ENCODE measurements at regions not wholly inside any gene's neighbourhood (a gene's known extent, or its start where the extent isn't known, plus 50 kb on each side); places are given as distances from the start of the nearest gene placed in this dataset.

DNA sequence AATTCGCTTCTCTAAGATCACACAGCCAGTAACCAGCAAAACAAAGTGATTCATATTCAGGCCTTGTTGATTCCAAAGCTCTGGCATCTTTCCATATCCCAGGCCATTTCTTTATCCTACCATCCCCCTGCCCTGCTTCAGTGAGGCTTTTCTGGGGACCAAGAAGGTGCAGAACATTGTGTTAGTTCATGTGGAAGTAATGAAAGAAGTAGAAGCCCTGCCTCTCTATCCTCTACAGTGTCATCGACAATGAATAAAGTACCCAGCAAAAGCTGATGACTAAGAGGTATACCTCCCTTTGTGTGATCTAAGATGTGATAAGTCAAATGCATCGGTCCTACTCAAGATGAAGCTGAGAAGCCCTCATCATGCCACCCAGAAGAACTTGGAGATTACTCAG lies 383.2 kb downstream of the BCL11A start:
- TF ChIP-seq, protein P1, sequence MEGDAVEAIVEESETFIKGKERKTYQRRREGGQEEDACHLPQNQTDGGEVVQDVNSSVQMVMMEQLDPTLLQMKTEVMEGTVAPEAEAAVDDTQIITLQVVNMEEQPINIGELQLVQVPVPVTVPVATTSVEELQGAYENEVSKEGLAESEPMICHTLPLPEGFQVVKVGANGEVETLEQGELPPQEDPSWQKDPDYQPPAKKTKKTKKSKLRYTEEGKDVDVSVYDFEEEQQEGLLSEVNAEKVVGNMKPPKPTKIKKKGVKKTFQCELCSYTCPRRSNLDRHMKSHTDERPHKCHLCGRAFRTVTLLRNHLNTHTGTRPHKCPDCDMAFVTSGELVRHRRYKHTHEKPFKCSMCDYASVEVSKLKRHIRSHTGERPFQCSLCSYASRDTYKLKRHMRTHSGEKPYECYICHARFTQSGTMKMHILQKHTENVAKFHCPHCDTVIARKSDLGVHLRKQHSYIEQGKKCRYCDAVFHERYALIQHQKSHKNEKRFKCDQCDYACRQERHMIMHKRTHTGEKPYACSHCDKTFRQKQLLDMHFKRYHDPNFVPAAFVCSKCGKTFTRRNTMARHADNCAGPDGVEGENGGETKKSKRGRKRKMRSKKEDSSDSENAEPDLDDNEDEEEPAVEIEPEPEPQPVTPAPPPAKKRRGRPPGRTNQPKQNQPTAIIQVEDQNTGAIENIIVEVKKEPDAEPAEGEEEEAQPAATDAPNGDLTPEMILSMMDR (IDR thresholded peaks at IDR 0.05; ENCODE audit: control insufficient read depth, extremely low read depth, insufficient read depth) = no peak
- no peak overlapping the region for H3K4me3 ChIP-seq (ENCODE audit: low read depth, low read length)
- no peak for DNase-seq (ENCODE audit: low read depth)

DNA sequence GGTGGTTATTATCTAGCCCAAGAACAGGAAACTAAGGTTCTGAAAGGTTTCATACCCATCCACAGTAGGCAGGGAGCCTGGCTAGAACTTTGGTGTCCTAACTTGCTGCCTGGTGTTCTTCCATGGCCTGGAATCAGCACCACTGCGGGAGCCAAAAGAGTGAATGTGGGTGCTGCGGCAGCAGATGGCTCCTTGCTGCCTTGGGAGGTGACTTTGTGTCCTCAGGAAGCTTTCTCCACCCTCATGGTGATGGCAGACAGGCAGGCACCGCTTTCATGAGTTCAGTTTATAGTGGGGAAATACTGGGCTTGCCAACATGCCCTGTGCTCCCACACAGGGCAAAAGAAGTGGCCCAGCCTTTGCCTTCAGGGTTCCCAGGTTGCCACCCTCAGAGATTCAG lies 385.2 kb downstream of the BCL11A start:
- TF ChIP-seq, protein P1 (IDR thresholded peaks at IDR 0.05; ENCODE audit: control insufficient read depth, extremely low read depth, insufficient read depth) = no peak
- H3K4me3 ChIP-seq (ENCODE audit: low read depth, low read length) = no peak overlapping the region
- DNase-seq (ENCODE audit: low read depth) = no peak

DNA sequence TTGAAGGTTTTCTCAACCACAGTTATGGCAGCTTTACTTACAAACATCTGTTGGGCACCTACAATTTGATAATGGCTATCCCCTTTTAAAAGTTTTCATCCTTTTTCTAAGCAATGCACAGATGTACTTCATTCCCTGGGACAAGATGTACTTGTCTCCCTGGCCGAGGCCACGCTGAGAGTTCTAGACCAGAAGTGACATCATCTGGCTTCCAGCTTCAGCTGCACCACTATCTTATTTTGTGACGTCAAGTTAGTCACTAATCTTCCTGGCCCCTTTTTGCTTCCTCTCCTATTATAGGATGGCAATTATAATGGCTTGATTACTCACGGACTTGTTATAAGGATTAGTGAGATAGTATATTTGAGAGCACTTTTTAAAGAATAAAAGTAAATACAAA lies 386.4 kb downstream of the BCL11A start:
- TF ChIP-seq, protein P1 (IDR thresholded peaks at IDR 0.05; ENCODE audit: control insufficient read depth, extremely low read depth, insufficient read depth) = no peak
- no peak for DNase-seq (ENCODE audit: low read depth)
- H3K4me3 ChIP-seq (ENCODE audit: low read depth, low read length) = no peak overlapping the region

DNA sequence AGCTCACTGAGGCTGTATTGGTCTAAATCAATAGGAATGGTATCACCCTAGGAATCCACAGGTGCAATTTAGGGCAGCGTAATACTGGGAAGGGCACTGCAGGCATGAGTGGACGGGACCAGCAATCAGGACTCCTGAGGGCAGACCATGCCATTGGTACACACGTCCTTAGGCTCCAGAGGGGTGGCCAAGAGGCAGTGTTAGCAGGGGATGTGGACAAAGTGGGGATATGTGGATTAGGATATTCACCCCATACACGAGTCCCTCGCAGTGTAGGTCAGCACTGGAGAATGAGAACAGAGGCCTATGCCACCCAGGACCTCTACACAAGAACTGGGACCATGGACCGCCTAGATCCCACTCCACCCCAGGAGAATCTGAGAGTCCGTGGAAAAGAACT lies 389.8 kb downstream of the BCL11A start:
- H3K4me3 ChIP-seq (ENCODE audit: low read depth, low read length) = no peak overlapping the region
- TF ChIP-seq, protein P1 (IDR thresholded peaks at IDR 0.05; ENCODE audit: control insufficient read depth, extremely low read depth, insufficient read depth) = no peak
- no peak for DNase-seq (ENCODE audit: low read depth)

DNA sequence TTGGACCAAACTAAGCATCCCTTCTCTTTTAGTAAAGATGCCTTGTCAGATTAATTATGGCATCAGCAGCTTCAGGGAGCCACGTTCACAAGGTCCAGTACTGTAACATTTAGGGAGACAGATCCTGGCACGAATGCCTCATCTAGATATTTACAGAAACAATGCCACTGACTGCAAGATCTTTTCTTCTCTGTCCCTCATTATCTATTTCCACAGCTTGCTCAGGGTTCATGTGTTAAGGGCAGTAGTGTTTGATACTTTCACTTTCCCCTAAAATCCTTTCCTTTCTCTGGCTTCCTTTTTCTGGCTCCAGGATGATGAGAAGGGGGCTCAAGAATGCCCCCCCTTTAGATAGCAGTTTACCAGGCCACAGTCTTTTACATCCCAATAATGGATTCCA lies 393.9 kb downstream of the BCL11A start:
- TF ChIP-seq, protein P1 (IDR thresholded peaks at IDR 0.05; ENCODE audit: control insufficient read depth, extremely low read depth, insufficient read depth) = no peak
- no peak overlapping the region for H3K4me3 ChIP-seq (ENCODE audit: low read depth, low read length)
- DNase-seq (ENCODE audit: low read depth) = no peak

DNA sequence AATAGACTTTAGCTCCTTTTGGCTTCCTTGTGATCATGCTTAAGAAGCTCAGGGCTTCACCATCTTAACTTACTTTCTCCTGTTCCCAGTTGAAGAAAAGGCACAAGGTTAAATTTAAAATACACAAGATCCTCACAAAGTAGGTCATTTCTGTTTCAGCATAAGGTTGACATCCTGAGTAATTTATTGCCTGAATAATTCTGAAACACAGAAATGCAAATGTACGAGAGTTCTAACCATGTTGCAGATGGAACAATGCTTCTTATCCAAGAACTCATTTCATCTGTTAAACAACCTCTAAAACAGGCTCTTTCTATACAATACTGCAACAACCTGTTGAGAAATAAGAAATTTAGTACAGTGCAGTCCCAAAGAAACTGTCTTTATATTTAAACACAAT lies 395.2 kb downstream of the BCL11A start:
- DNase-seq (ENCODE audit: low read depth) = no peak
- no peak overlapping the region for H3K4me3 ChIP-seq (ENCODE audit: low read depth, low read length)
- TF ChIP-seq, protein P1 (IDR thresholded peaks at IDR 0.05; ENCODE audit: control insufficient read depth, extremely low read depth, insufficient read depth) = no peak

DNA sequence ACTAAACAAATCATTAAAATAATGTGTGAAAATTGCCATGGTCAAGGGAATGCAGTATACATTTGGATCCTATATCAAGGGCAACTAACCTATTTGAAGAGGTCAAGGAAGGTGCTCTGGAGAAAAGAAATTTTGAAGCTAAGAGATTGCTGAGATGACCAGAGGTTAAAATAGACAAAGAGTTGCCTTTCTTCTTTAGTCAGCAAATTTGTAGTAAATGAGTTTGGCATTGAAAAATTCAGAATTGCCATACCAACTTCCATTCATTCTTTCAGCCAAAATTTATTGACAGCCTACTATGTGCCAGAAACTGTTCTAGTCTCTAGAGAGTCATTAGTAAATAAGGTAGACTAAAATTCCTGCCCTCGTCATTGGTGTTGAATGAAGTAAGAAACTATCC lies 396.2 kb downstream of the BCL11A start:
- no peak for DNase-seq (ENCODE audit: low read depth)
- TF ChIP-seq, protein P1 (IDR thresholded peaks at IDR 0.05; ENCODE audit: control insufficient read depth, extremely low read depth, insufficient read depth) = no peak
- H3K4me3 ChIP-seq (ENCODE audit: low read depth, low read length) = no peak overlapping the region
